NB4 (cell line): ENCODE measurements at regions not wholly inside any gene's neighbourhood (a gene's known extent, or its start where the extent isn't known, plus 50 kb on each side); places are given as distances from the start of the nearest gene placed in this dataset.

Experiments
- DNase-seq: peaks from one replicate; pipeline ENCODE4 v3.0.0; 2010; ENCODE audit warnings: low read depth
- H3K4me3 ChIP-seq: one replicate; pipeline ENCODE4 v1.5.1; 2011; ENCODE audit warnings: mild to moderate bottlenecking, low read depth, low read length, moderate library complexity
- MYC ChIP-seq: IDR thresholded peaks from 2 replicates; pipeline ENCODE4 v1.6.1; 2011; ENCODE audit warnings: low read depth, low read length
- POLR2A ChIP-seq: IDR thresholded peaks from 2 replicates; pipeline ENCODE4 v1.6.1; 2011; ENCODE audit warnings: mild to moderate bottlenecking; ENCODE audit not compliant: insufficient read length; ENCODE audit errors: extremely low read depth
- TF ChIP-seq, protein P1 (sequence below): IDR thresholded peaks from one replicate; pipeline ENCODE4 v1.5.1; 2012; ENCODE audit warnings: low read depth, low read length
- TF ChIP-seq, protein P2 (sequence below): IDR thresholded peaks from 2 replicates; pipeline ENCODE4 v1.6.1; 2011; ENCODE audit warnings: low read depth, low read length

DNA sequence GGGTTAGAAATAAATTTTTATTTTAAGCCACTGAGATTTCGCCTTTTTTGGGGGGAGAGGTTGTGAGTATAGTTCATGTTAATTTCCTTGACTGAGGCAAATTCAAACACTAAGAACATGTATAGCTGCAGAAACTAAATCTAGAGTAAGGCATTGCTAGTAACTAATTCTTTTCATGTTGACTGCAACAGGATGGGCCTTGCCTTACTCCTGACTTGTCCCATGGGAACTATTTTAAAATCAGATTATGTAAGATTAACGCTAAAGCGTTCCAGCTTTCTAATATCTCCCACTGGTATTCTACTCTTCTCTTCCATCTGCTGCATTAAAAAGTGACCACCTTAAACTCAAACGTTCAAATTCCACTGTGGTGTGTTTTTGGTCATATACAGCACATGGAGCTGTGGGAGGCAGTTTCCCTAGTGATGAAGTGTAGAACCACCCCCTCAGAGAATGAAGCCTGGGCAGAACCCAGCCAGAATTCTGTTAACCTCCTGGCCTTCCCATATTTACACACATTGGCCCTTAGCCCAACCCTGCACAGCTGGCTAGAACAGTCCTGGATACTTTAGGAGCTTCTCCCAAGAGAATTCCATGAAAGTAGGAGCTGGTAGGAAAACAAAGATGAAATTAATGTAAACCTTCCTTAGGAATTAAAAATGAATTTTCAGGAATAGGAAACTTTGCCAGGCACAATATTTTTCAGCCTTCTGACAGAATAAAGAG, 687.8 kb downstream of the SLC4A3 start:
- TF ChIP-seq, protein P1, sequence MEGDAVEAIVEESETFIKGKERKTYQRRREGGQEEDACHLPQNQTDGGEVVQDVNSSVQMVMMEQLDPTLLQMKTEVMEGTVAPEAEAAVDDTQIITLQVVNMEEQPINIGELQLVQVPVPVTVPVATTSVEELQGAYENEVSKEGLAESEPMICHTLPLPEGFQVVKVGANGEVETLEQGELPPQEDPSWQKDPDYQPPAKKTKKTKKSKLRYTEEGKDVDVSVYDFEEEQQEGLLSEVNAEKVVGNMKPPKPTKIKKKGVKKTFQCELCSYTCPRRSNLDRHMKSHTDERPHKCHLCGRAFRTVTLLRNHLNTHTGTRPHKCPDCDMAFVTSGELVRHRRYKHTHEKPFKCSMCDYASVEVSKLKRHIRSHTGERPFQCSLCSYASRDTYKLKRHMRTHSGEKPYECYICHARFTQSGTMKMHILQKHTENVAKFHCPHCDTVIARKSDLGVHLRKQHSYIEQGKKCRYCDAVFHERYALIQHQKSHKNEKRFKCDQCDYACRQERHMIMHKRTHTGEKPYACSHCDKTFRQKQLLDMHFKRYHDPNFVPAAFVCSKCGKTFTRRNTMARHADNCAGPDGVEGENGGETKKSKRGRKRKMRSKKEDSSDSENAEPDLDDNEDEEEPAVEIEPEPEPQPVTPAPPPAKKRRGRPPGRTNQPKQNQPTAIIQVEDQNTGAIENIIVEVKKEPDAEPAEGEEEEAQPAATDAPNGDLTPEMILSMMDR: no peak
- TF ChIP-seq, protein P2, sequence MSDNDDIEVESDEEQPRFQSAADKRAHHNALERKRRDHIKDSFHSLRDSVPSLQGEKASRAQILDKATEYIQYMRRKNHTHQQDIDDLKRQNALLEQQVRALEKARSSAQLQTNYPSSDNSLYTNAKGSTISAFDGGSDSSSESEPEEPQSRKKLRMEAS: no peak
- TF ChIP-seq MYC (no peak), POLR2A (no peak)

DNA sequence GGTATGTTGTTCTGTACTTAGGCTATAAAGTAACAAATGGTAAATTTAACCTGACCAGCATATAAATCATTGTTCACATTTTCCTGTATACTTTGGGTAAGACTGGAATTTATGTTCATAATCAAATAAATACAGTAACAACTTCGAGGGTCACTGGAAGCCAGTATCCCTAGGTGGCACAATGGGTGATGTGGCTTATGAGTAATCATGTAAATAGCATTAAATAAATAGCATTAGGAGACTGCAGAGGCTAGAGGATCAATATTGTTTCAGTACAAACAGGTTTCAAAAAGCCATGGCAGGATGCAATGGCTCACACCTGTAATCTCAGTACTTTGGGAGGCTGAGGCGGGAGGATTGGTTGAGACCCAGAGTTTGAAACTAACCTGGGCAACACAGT, 690.6 kb downstream of the SLC4A3 start:
- TF ChIP-seq MYC (no peak), POLR2A (no peak)
- TF ChIP-seq, protein P2: no peak
- TF ChIP-seq, protein P1: no peak
- DNase-seq: no peak
- no peak overlapping the region for H3K4me3 ChIP-seq

More for the DNA sequence above, 687.8 kb downstream of the SLC4A3 start:
- no peak overlapping the region for H3K4me3 ChIP-seq
- DNase-seq: no peak

DNA sequence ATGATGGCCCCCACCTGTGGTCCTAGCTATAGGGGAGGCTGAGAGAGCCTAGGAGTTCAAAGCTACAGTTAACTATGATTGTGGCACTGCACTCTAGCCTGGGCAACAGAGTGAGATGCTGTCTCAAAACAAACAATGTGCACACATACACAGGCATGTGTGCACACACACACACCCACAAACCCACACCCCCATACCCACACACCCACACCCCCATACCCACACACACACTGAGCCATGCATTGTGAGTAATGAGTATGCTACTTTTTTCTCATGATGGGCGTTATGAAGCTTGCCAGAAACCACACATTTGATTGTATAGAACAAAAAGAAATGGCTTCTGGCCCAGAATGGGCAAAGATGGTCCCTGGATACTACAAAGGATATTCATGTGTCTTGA, 691.1 kb downstream of the SLC4A3 start:
- no peak overlapping the region for H3K4me3 ChIP-seq
- TF ChIP-seq, protein P2: no peak
- TF ChIP-seq MYC (no peak), POLR2A (no peak)
- TF ChIP-seq, protein P1: no peak
- DNase-seq: no peak

DNA sequence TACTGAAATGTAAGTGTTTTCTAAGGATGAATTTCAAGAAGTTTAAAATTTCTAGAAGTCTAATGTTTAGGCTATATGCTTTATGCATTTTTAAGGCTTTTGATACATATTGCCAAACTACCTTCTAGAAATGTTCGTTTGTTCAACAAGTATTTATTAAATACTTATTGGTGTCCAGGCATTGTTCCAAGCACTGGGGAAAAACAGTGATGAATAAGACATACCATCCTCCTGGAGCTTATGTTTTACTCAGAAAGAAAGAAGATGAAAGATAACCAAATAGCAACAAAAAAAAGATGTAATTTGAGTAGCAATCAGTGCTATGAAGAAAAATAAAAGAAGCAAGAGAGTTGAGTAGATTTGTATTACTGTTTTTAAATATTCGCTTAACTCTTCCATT, 692.9 kb downstream of the SLC4A3 start:
- no peak for DNase-seq
- H3K4me3 ChIP-seq: no peak overlapping the region
- TF ChIP-seq POLR2A: no peak
- TF ChIP-seq, protein P1: no peak
- TF ChIP-seq MYC: no peak
- TF ChIP-seq, protein P2: no peak

DNA sequence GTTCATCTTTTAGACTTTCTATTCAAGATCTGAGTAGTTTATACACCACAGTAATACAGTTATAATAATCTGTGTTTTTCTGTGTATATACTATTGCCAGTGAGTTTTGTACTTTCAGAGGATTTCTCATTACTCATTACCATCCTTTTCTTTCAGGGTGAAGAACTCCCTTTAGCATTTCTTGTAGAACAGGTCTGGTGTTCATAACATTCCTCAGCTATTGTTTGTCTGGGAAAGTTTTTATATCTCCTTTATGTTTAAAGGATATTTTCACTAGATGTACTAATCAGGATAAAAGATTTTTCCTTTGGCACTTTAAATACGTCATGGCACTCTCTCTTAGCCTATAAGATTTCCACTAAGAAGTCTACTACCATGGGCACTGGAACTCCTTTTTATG, 705.5 kb downstream of the SLC4A3 start:
- H3K4me3 ChIP-seq: no peak overlapping the region
- DNase-seq: no peak
- TF ChIP-seq, protein P1: no peak
- no peak for TF ChIP-seq MYC
- no peak for TF ChIP-seq POLR2A
- TF ChIP-seq, protein P2: no peak
